HepG2 (cell line): ENCODE measurements at regions not wholly inside any gene's neighbourhood (a gene's known extent, or its start where the extent isn't known, plus 50 kb on each side); places are given as distances from the start of the nearest gene placed in this dataset.

Experiments
- AGO2 ChIP-seq: fragments of 200-400 bp; formaldehyde crosslinking; optimal IDR thresholded peaks from 2 replicates; pipeline ENCODE3; 2017; ENCODE audit warnings: mild to moderate bottlenecking, low read depth, low read length, moderate library complexity
- CBX2 ChIP-seq, 2 experiments: fragments of 200-600 bp in 1 of 2; sonication (generic); formaldehyde crosslinking in 1 of 2; IDR thresholded peaks; 2 replicates each; pipeline versions ENCODE4 v1.7.0 to v1.8.1; 2018 to 2022; ENCODE audit warnings: low read depth in 2 of 2, low read length in 1 of 2, mild to moderate bottlenecking in 1 of 2, missing genetic modification reagents in 1 of 2
- CREB3 ChIP-seq: sonication (generic); formaldehyde crosslinking; IDR thresholded peaks from 2 replicates; pipeline ENCODE4 v1.5.0; 2020; ENCODE audit warnings: missing genetic modification reagents
- IKZF1 ChIP-seq: fragments of 450-650 bp; IDR thresholded peaks from 2 replicates; pipeline ENCODE4 v1.7.1; 2016
- JUN ChIP-seq: sonication (generic); formaldehyde crosslinking; IDR thresholded peaks from 2 replicates; pipeline ENCODE4 v1.4.0; 2020; ENCODE audit warnings: mild to moderate bottlenecking, missing genetic modification reagents
- KDM6A ChIP-seq: IDR thresholded peaks from 2 replicates; pipeline ENCODE4 v1.6.1; 2016; ENCODE audit warnings: low read depth
- LBX2 ChIP-seq: sonication (generic); formaldehyde crosslinking; IDR thresholded peaks from 2 replicates; pipeline ENCODE4 v1.5.0; 2020; ENCODE audit warnings: missing genetic modification reagents, mild to moderate bottlenecking, borderline replicate concordance
- MXI1 ChIP-seq: IDR thresholded peaks from 3 replicates; pipeline ENCODE4 v1.6.1; 2012; ENCODE audit warnings: low read depth, low read length, inconsistent platforms, borderline replicate concordance
- PCBP1 ChIP-seq: fragments of 200-400 bp; formaldehyde crosslinking; IDR thresholded peaks from 2 replicates; pipeline ENCODE4 v1.6.1; 2017; ENCODE audit warnings: mild to moderate bottlenecking, low read depth, low read length, borderline replicate concordance
- PLRG1 ChIP-seq: fragments of 450-650 bp; conservative IDR thresholded peaks from 2 replicates; pipeline ENCODE4 v1.6.1; 2016
- RBAK ChIP-seq: sonication (generic); formaldehyde crosslinking; IDR thresholded peaks from 2 replicates; pipeline ENCODE4 v1.5.1; 2020; ENCODE audit warnings: mild to moderate bottlenecking, missing genetic modification reagents
- SIX4 ChIP-seq: sonication (generic); formaldehyde crosslinking; IDR thresholded peaks from 2 replicates; pipeline ENCODE4 v1.4.0; 2020; ENCODE audit warnings: missing genetic modification reagents
- TCF7 ChIP-seq: sonication (generic); IDR thresholded peaks from 2 replicates; pipeline ENCODE4 v1.6.1; 2016; ENCODE audit warnings: antibody characterized with exemption, low read depth
- XBP1 ChIP-seq: sonication (generic); formaldehyde crosslinking; IDR thresholded peaks from 2 replicates; pipeline ENCODE4 v1.5.0; 2020; ENCODE audit warnings: missing genetic modification reagents
- ZNF121 ChIP-seq: sonication (generic); formaldehyde crosslinking; IDR thresholded peaks from 2 replicates; pipeline ENCODE4 v1.5.0; 2020; ENCODE audit warnings: mild to moderate bottlenecking, missing genetic modification reagents
- ZNF343 ChIP-seq: sonication (generic); formaldehyde crosslinking; IDR thresholded peaks from 2 replicates; pipeline ENCODE4 v1.4.0; 2020; ENCODE audit warnings: mild to moderate bottlenecking, missing genetic modification reagents
- ZNF382 ChIP-seq: sonication (generic); formaldehyde crosslinking; IDR thresholded peaks from 2 replicates; pipeline ENCODE4 v1.5.0; 2020; ENCODE audit warnings: missing genetic modification reagents, mild to moderate bottlenecking, borderline replicate concordance
- ZNF749 ChIP-seq: sonication (generic); formaldehyde crosslinking; IDR thresholded peaks from 2 replicates; pipeline ENCODE4 v1.8.0; 2022; ENCODE audit warnings: mild to moderate bottlenecking, missing genetic modification reagents, moderate library complexity, borderline replicate concordance
- ZNF775 ChIP-seq: sonication (generic); formaldehyde crosslinking; IDR thresholded peaks from 2 replicates; pipeline ENCODE4 v1.4.0; 2020; ENCODE audit warnings: missing genetic modification reagents, mild to moderate bottlenecking, moderate library complexity, borderline replicate concordance
- ZNF879 ChIP-seq: sonication (generic); formaldehyde crosslinking; IDR thresholded peaks from 2 replicates; pipeline ENCODE4 v1.8.1; 2023; ENCODE audit warnings: missing genetic modification reagents
- TF ChIP-seq, protein P1 (sequence below): sonication (generic); formaldehyde crosslinking; IDR thresholded peaks from 2 replicates; pipeline ENCODE4 v1.5.1; 2020; ENCODE audit warnings: mild to moderate bottlenecking, missing genetic modification reagents, borderline replicate concordance
- TF ChIP-seq, protein P2 (sequence below): sonication (generic); formaldehyde crosslinking; IDR thresholded peaks from 2 replicates; pipeline ENCODE4 v1.8.0; 2022; ENCODE audit warnings: mild to moderate bottlenecking, missing genetic modification reagents, moderate library complexity

DNA sequence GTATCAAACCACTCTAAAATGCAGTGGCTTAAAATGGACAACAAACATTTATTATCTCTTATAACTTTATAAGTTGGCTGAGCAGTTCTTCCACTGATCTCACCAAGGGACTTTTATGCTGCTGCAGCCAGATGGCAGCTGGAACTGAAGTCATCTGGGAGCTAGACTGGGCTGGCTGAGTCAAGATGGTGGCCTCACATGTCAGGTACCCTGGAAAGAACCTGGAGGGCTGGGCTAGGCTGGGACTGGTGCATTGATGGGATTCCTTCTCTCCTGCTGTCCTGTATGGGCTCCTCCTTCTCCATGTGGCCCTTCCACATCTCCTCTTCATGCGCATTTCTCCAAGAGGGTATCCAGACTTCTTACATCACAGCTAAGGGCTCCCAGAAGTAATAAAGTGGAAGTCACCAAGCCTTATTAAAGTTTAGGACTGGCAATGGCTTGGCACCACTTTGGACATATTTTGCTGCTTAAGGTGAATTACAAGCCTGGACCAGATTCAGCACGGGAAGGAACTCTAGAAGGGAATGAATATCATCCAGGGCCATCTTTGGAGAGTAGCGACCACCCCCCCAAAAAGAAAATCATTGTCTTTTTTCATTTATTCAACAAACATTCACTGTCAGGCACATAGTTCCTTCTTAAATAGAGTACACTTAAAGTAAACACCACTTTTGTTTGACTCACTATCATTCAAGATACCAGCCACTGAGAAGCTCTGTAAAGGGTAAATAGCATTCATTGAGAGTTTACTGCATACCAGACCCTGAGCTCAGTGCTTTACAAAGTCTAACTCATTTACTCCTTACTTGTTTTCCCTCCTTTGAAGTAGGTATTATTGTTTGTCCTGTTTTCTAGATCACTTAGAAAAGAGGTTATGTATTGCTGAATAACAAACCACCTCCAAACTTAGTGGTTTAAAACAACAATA is 138.0 kb downstream of the ZFP36L2 start (continued):
- TF ChIP-seq, protein P1, sequence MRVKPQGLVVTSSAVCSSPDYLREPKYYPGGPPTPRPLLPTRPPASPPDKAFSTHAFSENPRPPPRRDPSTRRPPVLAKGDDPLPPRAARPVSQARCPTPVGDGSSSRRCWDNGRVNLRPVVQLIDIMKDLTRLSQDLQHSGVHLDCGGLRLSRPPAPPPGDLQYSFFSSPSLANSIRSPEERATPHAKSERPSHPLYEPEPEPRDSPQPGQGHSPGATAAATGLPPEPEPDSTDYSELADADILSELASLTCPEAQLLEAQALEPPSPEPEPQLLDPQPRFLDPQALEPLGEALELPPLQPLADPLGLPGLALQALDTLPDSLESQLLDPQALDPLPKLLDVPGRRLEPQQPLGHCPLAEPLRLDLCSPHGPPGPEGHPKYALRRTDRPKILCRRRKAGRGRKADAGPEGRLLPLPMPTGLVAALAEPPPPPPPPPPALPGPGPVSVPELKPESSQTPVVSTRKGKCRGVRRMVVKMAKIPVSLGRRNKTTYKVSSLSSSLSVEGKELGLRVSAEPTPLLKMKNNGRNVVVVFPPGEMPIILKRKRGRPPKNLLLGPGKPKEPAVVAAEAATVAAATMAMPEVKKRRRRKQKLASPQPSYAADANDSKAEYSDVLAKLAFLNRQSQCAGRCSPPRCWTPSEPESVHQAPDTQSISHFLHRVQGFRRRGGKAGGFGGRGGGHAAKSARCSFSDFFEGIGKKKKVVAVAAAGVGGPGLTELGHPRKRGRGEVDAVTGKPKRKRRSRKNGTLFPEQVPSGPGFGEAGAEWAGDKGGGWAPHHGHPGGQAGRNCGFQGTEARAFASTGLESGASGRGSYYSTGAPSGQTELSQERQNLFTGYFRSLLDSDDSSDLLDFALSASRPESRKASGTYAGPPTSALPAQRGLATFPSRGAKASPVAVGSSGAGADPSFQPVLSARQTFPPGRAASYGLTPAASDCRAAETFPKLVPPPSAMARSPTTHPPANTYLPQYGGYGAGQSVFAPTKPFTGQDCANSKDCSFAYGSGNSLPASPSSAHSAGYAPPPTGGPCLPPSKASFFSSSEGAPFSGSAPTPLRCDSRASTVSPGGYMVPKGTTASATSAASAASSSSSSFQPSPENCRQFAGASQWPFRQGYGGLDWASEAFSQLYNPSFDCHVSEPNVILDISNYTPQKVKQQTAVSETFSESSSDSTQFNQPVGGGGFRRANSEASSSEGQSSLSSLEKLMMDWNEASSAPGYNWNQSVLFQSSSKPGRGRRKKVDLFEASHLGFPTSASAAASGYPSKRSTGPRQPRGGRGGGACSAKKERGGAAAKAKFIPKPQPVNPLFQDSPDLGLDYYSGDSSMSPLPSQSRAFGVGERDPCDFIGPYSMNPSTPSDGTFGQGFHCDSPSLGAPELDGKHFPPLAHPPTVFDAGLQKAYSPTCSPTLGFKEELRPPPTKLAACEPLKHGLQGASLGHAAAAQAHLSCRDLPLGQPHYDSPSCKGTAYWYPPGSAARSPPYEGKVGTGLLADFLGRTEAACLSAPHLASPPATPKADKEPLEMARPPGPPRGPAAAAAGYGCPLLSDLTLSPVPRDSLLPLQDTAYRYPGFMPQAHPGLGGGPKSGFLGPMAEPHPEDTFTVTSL (CRISPR knock-in tag), result peak; percentile 90; the same call in 1 of the 2 replicates
- TF ChIP-seq IKZF1, result no peak
- TF ChIP-seq RBAK (CRISPR knock-in tag), result no peak
- no peak for TF ChIP-seq CREB3
- TF ChIP-seq LBX2 (CRISPR knock-in tag), result no peak
- TF ChIP-seq XBP1 (CRISPR knock-in tag), result no peak
- TF ChIP-seq ZNF382 (CRISPR knock-in tag), result no peak
- TF ChIP-seq KDM6A, result peak; percentile 51; the same call in 1 of the 2 replicates
- TF ChIP-seq PCBP1, result no peak
- TF ChIP-seq, protein P2, sequence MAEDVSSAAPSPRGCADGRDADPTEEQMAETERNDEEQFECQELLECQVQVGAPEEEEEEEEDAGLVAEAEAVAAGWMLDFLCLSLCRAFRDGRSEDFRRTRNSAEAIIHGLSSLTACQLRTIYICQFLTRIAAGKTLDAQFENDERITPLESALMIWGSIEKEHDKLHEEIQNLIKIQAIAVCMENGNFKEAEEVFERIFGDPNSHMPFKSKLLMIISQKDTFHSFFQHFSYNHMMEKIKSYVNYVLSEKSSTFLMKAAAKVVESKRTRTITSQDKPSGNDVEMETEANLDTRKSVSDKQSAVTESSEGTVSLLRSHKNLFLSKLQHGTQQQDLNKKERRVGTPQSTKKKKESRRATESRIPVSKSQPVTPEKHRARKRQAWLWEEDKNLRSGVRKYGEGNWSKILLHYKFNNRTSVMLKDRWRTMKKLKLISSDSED (CRISPR knock-in tag), result no peak
- no peak for TF ChIP-seq SIX4
- TF ChIP-seq CBX2 (IDR thresholded peaks at IDR 0.05; ENCODE audit: low read depth, low read length), result no peak
- TF ChIP-seq CBX2 (CRISPR knock-in tag; IDR thresholded peaks at IDR 0.05; ENCODE audit: low read depth), result no peak
- no peak for TF ChIP-seq MXI1
- no peak for TF ChIP-seq PLRG1
- 0 out of 2 replicates have a peak, but pooled peaks have one; percentile 57 for TF ChIP-seq ZNF749 (CRISPR knock-in tag)
- peak; percentile 23; the same call in 1 of the 2 replicates for TF ChIP-seq ZNF343 (CRISPR knock-in tag)
- no peak; the same call in 1 of the 2 replicates for TF ChIP-seq JUN (CRISPR knock-in tag)
- TF ChIP-seq AGO2, result no peak
- no peak for TF ChIP-seq ZNF775 (CRISPR knock-in tag)
- TF ChIP-seq ZNF879 (CRISPR knock-in tag), result no peak
- TF ChIP-seq ZNF121, result no peak
- peak; percentile 87 for TF ChIP-seq TCF7
